ENCODE measurements at regions not wholly inside any gene's neighbourhood (a gene's known extent, or its start where the extent isn't known, plus 50 kb on each side); places are given as distances from the start of the nearest gene placed in this dataset.

GRCh38 chr19:31863122-31863521 is 482.3 kb upstream of the ZNF507 start:
- no peaks in the 10 kb centered on the region for H4K20me1 ChIP-seq (ENCODE audit: insufficient read depth, low read length)
- H2AFZ ChIP-seq (ENCODE audit: low read length) = no peak overlapping the region
- no peaks in the 10 kb centered on the region for H3K79me2 ChIP-seq (ENCODE audit: insufficient read depth, low read depth, low read length)
- intact Hi-C loops (cut with micrococcal nuclease; ENCODE audit: unreplicated experiment) = no loop called here
- peak; percentile 0 for DNase-seq (ENCODE audit: low spot score)
- H3K9me3 ChIP-seq (ENCODE audit: low read length) = peaks cover 30% of the 10 kb centered on the region; the same call in 1 of the 2 replicates
- H3K4me3 ChIP-seq (ENCODE audit: low read depth, low read length, poor library complexity, severe bottlenecking) = no peak overlapping the region
- ChIA-PET CTCF (ENCODE audit: unreplicated experiment) (no interaction called here), POLR2A (interaction anchor here (0.5 to 1.4 kb wide), 2 partner anchors 12 to 45 kb away, joined by 3 to 5 read pairs; no protein-coding TSS in a partner anchor)
- H3K27ac ChIP-seq (ENCODE audit: low read depth, low read length, poor library complexity, severe bottlenecking) = no peak overlapping the region
- BruUV-seq (replicated peaks) = no TSS peak
- H3K36me3 ChIP-seq (ENCODE audit: insufficient read depth, low read length) = no peaks in the 10 kb centered on the region
- H3K4me2 ChIP-seq (ENCODE audit: low read length) = no peak overlapping the region
- H3K4me1 ChIP-seq (ENCODE audit: insufficient read depth, low read length, poor library complexity, severe bottlenecking) = no peaks in the 10 kb centered on the region
- H3K9me2 ChIP-seq (ENCODE audit: insufficient read depth, low read length) = no peaks in the 10 kb centered on the region
- TF ChIP-seq, protein P1, sequence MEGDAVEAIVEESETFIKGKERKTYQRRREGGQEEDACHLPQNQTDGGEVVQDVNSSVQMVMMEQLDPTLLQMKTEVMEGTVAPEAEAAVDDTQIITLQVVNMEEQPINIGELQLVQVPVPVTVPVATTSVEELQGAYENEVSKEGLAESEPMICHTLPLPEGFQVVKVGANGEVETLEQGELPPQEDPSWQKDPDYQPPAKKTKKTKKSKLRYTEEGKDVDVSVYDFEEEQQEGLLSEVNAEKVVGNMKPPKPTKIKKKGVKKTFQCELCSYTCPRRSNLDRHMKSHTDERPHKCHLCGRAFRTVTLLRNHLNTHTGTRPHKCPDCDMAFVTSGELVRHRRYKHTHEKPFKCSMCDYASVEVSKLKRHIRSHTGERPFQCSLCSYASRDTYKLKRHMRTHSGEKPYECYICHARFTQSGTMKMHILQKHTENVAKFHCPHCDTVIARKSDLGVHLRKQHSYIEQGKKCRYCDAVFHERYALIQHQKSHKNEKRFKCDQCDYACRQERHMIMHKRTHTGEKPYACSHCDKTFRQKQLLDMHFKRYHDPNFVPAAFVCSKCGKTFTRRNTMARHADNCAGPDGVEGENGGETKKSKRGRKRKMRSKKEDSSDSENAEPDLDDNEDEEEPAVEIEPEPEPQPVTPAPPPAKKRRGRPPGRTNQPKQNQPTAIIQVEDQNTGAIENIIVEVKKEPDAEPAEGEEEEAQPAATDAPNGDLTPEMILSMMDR (conservative IDR thresholded peaks at IDR 0.05; ENCODE audit: low read length) = no peak
- TF ChIP-seq EZH2phosphoT487 (IDR thresholded peaks at IDR 0.05; ENCODE audit: borderline replicate concordance, low read depth, low read length) = no peak

DNA sequence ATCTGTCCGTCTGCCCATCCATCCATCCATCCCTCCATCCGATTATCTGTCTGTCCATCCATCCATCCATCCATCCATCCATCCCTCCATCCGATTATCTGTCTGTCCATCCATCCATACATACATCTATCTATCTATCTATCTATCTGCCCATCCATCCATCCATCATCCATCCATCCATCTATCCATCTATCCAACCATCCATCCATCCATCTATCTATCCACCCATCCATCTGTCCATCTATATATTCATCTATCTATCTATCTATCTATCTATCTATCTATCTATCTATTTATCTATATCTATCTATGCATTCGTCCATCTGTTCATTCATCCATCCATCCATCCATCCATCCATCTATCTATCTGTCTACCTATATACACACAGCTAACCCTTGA is 471.1 kb upstream of the ZNF507 start:
- Histone ChIP-seq H3K79me2 (ENCODE audit: insufficient read depth, low read depth, low read length) (no peaks in the 10 kb centered on the region), H3K9me2 (ENCODE audit: insufficient read depth, low read length) (no peaks in the 10 kb centered on the region), H3K9me3 (ENCODE audit: low read length) (no peaks in the 10 kb centered on the region), H4K20me1 (ENCODE audit: insufficient read depth, low read length) (no peaks in the 10 kb centered on the region), H3K4me2 (ENCODE audit: low read length) (no peak overlapping the region), H2AFZ (ENCODE audit: low read length) (no peak overlapping the region), H3K4me3 (ENCODE audit: low read depth, low read length, poor library complexity, severe bottlenecking) (no peak overlapping the region), H3K36me3 (ENCODE audit: insufficient read depth, low read length) (no peaks in the 10 kb centered on the region), H3K27ac (ENCODE audit: low read depth, low read length, poor library complexity, severe bottlenecking) (no peak overlapping the region), H3K4me1 (ENCODE audit: insufficient read depth, low read length, poor library complexity, severe bottlenecking) (no peaks in the 10 kb centered on the region)
- POLR2A ChIA-PET = no interaction called here
- intact Hi-C loops (cut with micrococcal nuclease; ENCODE audit: unreplicated experiment) = no loop called here
- TF ChIP-seq EZH2phosphoT487 (IDR thresholded peaks at IDR 0.05; ENCODE audit: borderline replicate concordance, low read depth, low read length) = no peak
- TF ChIP-seq, protein P1 (conservative IDR thresholded peaks at IDR 0.05; ENCODE audit: low read length) = no peak
- CTCF ChIA-PET (ENCODE audit: unreplicated experiment) = no interaction called here
- no peak for DNase-seq (ENCODE audit: low spot score)
- BruUV-seq (replicated peaks) = no TSS peak

GRCh38 chr19:31875591-31875990 is 469.8 kb upstream of the ZNF507 start:
- no peak for DNase-seq (ENCODE audit: low spot score)
- H4K20me1 ChIP-seq (ENCODE audit: insufficient read depth, low read length) = no peaks in the 10 kb centered on the region
- no peak overlapping the region for H3K4me2 ChIP-seq (ENCODE audit: low read length)
- no peaks in the 10 kb centered on the region for H3K9me2 ChIP-seq (ENCODE audit: insufficient read depth, low read length)
- H3K36me3 ChIP-seq (ENCODE audit: insufficient read depth, low read length) = no peaks in the 10 kb centered on the region
- no peak overlapping the region for H3K27ac ChIP-seq (ENCODE audit: low read depth, low read length, poor library complexity, severe bottlenecking)
- intact Hi-C loops (cut with micrococcal nuclease; ENCODE audit: unreplicated experiment) = no loop called here
- no peak overlapping the region for H2AFZ ChIP-seq (ENCODE audit: low read length)
- no peaks in the 10 kb centered on the region for H3K4me1 ChIP-seq (ENCODE audit: insufficient read depth, low read length, poor library complexity, severe bottlenecking)
- H3K9me3 ChIP-seq (ENCODE audit: low read length) = no peaks in the 10 kb centered on the region
- ChIA-PET POLR2A (no interaction called here), CTCF (ENCODE audit: unreplicated experiment) (no interaction called here)
- H3K4me3 ChIP-seq (ENCODE audit: low read depth, low read length, poor library complexity, severe bottlenecking) = no peak overlapping the region
- TF ChIP-seq, protein P1 (conservative IDR thresholded peaks at IDR 0.05; ENCODE audit: low read length) = no peak
- no peak for TF ChIP-seq EZH2phosphoT487 (IDR thresholded peaks at IDR 0.05; ENCODE audit: borderline replicate concordance, low read depth, low read length)
- H3K79me2 ChIP-seq (ENCODE audit: insufficient read depth, low read depth, low read length) = no peaks in the 10 kb centered on the region
- BruUV-seq (replicated peaks) = no TSS peak
